GM12873 (cell line): ENCODE measurements at regions not wholly inside any gene's neighbourhood (a gene's known extent, or its start where the extent isn't known, plus 50 kb on each side); places are given as distances from the start of the nearest gene placed in this dataset.

ENCODE experiments used
- TF ChIP-seq, protein P1 (sequence below): IDR thresholded peaks from 2 replicates; pipeline ENCODE4 v1.5.1; 2012; ENCODE audit warnings: low read depth, mild to moderate bottlenecking, moderate library complexity, low read length, control low read depth; ENCODE audit not compliant: insufficient read depth; ENCODE audit errors: missing control alignments

DNA sequence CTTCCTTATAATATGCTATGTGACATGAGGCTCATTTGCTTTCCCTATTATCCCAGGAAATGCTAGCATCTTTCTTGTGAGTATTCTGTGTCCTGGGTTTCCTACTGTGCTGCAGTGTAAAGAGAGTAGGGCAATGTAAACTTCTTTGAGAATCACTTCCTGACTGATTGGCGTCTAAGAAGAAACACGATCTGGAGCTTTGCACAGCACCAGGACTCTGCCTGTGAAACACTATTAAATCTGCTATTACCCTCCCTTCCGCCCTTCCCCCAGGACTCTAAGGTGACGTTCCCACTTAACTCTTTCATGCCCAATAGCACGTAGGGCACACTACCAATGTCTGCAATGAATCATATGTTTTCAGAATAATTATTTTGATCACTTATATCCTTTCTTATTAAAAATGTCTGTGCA lies 607.3 kb upstream of the CITED2 start:
- TF ChIP-seq, protein P1, sequence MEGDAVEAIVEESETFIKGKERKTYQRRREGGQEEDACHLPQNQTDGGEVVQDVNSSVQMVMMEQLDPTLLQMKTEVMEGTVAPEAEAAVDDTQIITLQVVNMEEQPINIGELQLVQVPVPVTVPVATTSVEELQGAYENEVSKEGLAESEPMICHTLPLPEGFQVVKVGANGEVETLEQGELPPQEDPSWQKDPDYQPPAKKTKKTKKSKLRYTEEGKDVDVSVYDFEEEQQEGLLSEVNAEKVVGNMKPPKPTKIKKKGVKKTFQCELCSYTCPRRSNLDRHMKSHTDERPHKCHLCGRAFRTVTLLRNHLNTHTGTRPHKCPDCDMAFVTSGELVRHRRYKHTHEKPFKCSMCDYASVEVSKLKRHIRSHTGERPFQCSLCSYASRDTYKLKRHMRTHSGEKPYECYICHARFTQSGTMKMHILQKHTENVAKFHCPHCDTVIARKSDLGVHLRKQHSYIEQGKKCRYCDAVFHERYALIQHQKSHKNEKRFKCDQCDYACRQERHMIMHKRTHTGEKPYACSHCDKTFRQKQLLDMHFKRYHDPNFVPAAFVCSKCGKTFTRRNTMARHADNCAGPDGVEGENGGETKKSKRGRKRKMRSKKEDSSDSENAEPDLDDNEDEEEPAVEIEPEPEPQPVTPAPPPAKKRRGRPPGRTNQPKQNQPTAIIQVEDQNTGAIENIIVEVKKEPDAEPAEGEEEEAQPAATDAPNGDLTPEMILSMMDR: no peak

DNA sequence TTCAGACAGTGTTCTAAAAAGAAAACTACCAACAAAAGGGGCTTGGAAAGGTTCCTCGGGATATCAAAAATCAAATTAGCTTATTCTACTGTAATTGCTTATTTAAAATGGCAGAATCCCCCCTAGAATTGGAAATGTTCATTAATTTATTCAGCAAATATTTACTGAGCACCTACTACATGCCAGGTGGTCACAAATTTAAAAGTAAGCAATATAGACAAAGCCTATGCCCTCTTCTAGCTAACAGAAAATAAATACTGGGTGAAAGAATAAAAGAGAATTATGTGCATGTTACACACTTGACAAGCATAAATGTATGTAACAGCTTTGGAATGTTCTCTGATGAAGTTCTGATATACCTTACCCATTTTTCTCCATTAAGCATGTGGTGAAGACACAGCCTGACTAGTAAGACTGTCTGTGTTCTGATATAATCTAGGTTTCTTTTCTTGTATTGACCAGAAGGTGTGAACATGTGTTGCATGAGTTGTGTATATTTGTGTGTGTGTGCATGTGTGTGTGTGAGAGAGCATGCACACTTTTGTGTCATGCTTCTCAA lies 606.7 kb upstream of the CITED2 start:
- TF ChIP-seq, protein P1: no peak

DNA sequence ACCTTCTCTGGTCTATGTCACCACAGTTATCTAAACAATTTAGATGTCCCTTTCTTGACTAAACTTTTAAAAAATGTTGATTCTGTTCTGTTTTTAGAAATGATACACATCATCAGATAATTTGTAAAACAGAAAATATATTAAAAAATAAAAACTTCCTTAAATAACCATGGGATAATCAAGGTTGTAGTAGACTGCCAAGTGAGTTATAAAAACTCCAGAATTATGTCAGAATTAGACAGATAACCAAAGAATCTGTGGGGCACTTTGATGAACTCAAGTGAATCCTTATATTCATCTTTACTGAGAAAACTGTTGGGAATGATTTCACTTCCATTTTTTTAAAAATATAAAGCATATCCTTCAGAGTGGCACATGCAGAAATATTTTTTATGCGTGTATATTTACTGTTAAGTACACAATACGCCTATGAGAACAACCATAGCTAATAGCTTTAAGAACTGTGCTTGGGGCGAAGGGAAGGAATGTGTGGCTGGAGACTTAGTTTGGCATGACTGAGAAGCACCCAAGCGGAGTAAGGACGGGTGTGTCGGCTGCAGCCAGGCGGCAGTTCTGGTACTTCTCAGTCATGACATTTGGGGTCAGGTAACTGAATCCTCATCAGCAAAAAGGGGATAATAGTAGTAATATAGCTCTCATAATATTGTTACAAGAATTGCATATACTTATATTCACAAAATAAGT lies 604.7 kb upstream of the CITED2 start:
- TF ChIP-seq, protein P1: no peak

DNA sequence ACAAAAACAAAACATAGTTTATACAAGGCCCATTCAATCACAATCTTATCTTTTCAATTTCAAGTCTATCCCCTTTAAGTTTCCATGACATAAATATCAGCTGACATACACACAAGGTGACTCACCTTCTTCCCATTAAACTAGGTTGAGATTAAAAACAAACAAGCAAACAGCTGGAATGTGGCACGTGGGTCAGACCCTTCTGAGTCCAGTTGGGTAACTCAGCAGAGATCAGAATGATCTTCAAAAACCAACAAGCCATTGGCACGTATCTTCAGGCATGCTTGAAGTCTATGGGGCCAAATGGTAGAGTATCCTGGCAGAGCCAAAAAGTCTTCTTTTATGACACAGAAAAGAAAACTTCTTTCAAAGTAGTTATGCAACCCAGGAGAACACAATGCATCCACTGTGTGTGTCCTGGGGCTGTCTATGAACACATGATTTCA lies 603.5 kb upstream of the CITED2 start:
- TF ChIP-seq, protein P1: no peak

DNA sequence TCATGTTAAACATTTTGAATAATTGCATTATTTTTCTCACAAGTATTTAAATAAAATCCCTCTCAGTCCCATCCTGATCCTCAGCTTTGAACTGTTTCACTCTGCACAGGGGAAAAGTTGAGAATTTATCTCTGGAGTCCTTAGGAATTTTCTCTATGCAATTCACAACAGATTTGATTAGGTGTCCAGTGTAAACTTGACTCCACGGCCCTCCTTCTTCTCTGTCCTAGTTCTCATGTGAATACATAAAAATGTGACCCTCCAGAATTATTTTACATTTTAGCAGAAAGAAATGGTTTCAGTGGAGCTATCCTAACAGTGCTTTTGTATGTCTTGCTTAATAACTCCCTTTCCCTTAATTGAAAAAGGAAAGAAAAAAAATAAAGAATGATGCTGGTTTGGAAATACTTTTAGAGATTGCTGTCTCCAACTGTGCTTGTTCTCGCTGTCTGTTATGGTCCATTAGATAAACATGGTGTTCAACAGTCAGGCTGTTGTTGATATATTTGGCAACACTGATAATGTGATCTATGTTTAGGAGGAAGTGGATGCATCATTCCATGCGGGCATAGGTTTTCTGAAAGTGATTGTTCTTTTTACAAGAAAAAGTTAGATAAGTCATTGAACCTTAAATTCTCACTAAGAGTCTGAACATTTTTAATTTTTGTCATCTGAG lies 599.4 kb upstream of the CITED2 start:
- TF ChIP-seq, protein P1: no peak

DNA sequence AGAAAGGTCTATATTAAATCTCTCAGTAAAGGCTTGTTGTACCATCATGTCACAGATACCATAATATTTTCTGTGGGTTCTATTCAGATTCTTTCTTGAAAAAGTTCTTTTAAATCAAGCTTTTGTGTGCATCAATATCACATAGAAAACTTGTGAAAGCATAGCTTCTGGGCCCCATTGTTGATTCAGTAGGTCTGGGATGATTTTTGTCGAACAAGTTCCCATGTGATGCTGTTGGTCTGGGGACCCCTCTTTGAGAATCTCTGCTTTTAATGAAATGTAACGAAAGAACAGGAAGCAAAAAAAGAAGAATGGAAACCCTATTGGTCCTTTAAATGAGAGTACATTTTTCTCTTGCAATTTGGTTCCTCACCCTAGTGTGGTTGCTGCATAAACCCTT lies 597.7 kb upstream of the CITED2 start:
- TF ChIP-seq, protein P1: no peak

DNA sequence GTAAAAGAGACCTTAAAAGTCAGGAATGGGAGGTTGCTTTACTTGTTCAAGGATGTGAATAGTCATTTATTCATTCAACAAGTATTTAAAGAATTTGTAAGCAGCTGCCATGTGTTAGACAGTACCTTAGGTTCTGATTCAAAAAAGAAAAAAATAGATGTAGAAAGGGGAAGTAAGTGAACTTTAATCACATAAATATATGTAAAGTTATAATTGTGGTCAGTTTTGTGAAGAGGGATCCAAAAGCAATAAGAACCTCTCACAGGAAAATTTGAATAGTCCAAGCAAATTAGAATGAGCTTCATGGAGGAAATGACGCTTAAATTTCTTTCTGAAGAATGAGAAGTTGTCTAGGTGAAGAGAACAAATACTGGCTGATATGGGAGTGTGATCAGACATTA lies 596.1 kb upstream of the CITED2 start:
- TF ChIP-seq, protein P1: no peak
